Activated CD4-positive, alpha-beta memory T cell treated with anti-CD3 and anti-CD28 coated beads for 36 hours (primary cell): ENCODE measurements at regions not wholly inside any gene's neighbourhood (a gene's known extent, or its start where the extent isn't known, plus 50 kb on each side); places are given as distances from the start of the nearest gene placed in this dataset.
A peak's percentile ranks its signal among the peaks of the same experiment; 100 is the strongest.
"Not testable (repeated sequence)": the region's sequence is repeated elsewhere in the genome, so short reads cannot be mapped to it uniquely, and the experiment has no call there.

Experiments
- CTCF ChIA-PET: fragments of 350-600 bp; sonication (Branson Sonifier 250); formaldehyde crosslinking; loops from one replicate; lab custom pipeline; 2021; ENCODE audit warnings: antibody characterized with exemption, inconsistent platforms; lab: Charles Lee
- POLR2A ChIA-PET: fragments of 350-600 bp; sonication (Branson Sonifier 250); formaldehyde crosslinking; loops from one replicate; lab custom pipeline; 2021; ENCODE audit warnings: antibody characterized with exemption; lab: Charles Lee
- DNase-seq: peaks from one replicate; pipeline ENCODE4 v3.0.0-alpha.2; 2020
- H3K27ac Mint-ChIP-seq: one replicate; pipeline ENCODE4 v1.8.0; 2021; ENCODE audit warnings: mixed read lengths
- H3K27me3 Mint-ChIP-seq: one replicate; pipeline ENCODE4 v1.8.0; 2021; ENCODE audit warnings: mixed read lengths
- H3K36me3 Mint-ChIP-seq: one replicate; pipeline ENCODE4 v1.8.0; 2021; ENCODE audit warnings: mixed read lengths
- H3K4me1 Mint-ChIP-seq: one replicate; pipeline ENCODE4 v1.8.0; 2021; ENCODE audit warnings: low read depth, mixed read lengths
- H3K4me3 Mint-ChIP-seq: one replicate; pipeline ENCODE4 v1.8.0; 2021; ENCODE audit warnings: mild to moderate bottlenecking, mixed read lengths
- H3K9me3 Mint-ChIP-seq: one replicate; pipeline ENCODE4 v1.8.0; 2021; ENCODE audit warnings: mixed read lengths
- intact Hi-C: fragments of 100-400 bp; cut with micrococcal nuclease; formaldehyde crosslinking; loops from one replicate; pipeline ENCODE4 v1.15.1; 2023

- H3K36me3 Mint-ChIP-seq, DNase-seq, POLR2A ChIA-PET, H3K4me3 Mint-ChIP-seq, intact Hi-C loops, H3K4me1 Mint-ChIP-seq, H3K27ac Mint-ChIP-seq, CTCF ChIA-PET, H3K27me3 Mint-ChIP-seq, H3K9me3 Mint-ChIP-seq: not testable (repeated sequence)
Observed at GRCh38 chr2:95671992-95672391, 80.2 kb downstream of the TRIM43 start.

GRCh38 chr2:95672500-95672899 lies 80.7 kb downstream of the TRIM43 start:
- H3K27ac Mint-ChIP-seq, H3K4me3 Mint-ChIP-seq, H3K4me1 Mint-ChIP-seq, intact Hi-C loops, H3K36me3 Mint-ChIP-seq, DNase-seq, H3K27me3 Mint-ChIP-seq, CTCF ChIA-PET, H3K9me3 Mint-ChIP-seq, POLR2A ChIA-PET: not testable (repeated sequence)

- intact Hi-C loops: no loop called here
- H3K4me1 Mint-ChIP-seq: peaks cover 3% of the 10 kb centered on the region
Observed at GRCh38 chr2:95674186-95674585, 82.4 kb downstream of the TRIM43 start.

GRCh38 chr2:95676573-95676972 lies 84.8 kb downstream of the TRIM43 start:
- H3K9me3 Mint-ChIP-seq, POLR2A ChIA-PET: not testable (repeated sequence)

More at GRCh38 chr2:95674186-95674585, 82.4 kb downstream of the TRIM43 start:
- Mint-ChIP-seq H3K27ac (no peak overlapping the region), H3K9me3 (no peaks in the 10 kb centered on the region), H3K27me3 (peaks cover 10% of the 10 kb centered on the region), H3K4me3 (no peak overlapping the region), H3K36me3 (no peaks in the 10 kb centered on the region)
- no peak for DNase-seq
- ChIA-PET CTCF (interaction anchor here (0.7 kb wide), 1 partner anchor 286 kb away, joined by 3 read pairs; no protein-coding TSS in a partner anchor), POLR2A (no interaction called here)

GRCh38 chr2:95677346-95677745 lies 85.5 kb downstream of the TRIM43 start:
- no peak overlapping the region for H3K4me3 Mint-ChIP-seq
- no peak for DNase-seq
- intact Hi-C loops: no loop called here
- CTCF ChIA-PET: no interaction called here
- H3K36me3 Mint-ChIP-seq: no peaks in the 10 kb centered on the region
- POLR2A ChIA-PET: no interaction called here
- no peaks in the 10 kb centered on the region for H3K9me3 Mint-ChIP-seq
- peaks cover 3% of the 10 kb centered on the region for H3K4me1 Mint-ChIP-seq
- H3K27ac Mint-ChIP-seq: no peak overlapping the region
- peaks cover 14% of the 10 kb centered on the region for H3K27me3 Mint-ChIP-seq

More at GRCh38 chr2:95676573-95676972, 84.8 kb downstream of the TRIM43 start:
- H3K4me3 Mint-ChIP-seq, DNase-seq, intact Hi-C loops, H3K4me1 Mint-ChIP-seq, H3K36me3 Mint-ChIP-seq, CTCF ChIA-PET, H3K27ac Mint-ChIP-seq: not testable (repeated sequence)
- H3K27me3 Mint-ChIP-seq: peaks cover 13% of the 10 kb centered on the region

GRCh38 chr2:95677833-95678232 lies 86.0 kb downstream of the TRIM43 start:
- H3K36me3 Mint-ChIP-seq, CTCF ChIA-PET, DNase-seq, H3K9me3 Mint-ChIP-seq, POLR2A ChIA-PET, intact Hi-C loops, H3K27ac Mint-ChIP-seq, H3K4me3 Mint-ChIP-seq, H3K4me1 Mint-ChIP-seq: not testable (repeated sequence)
- peaks cover 16% of the 10 kb centered on the region for H3K27me3 Mint-ChIP-seq

- POLR2A ChIA-PET, H3K36me3 Mint-ChIP-seq, H3K9me3 Mint-ChIP-seq, CTCF ChIA-PET, H3K4me3 Mint-ChIP-seq, intact Hi-C loops, H3K27ac Mint-ChIP-seq, DNase-seq: not testable (repeated sequence)
- peaks cover 24% of the 10 kb centered on the region for H3K27me3 Mint-ChIP-seq
- H3K4me1 Mint-ChIP-seq: peaks cover 13% of the 10 kb centered on the region
Observed at GRCh38 chr2:95681158-95681557, 89.4 kb downstream of the TRIM43 start.

GRCh38 chr2:95681589-95682081 lies 89.8 kb downstream of the TRIM43 start:
- POLR2A ChIA-PET, intact Hi-C loops, H3K27ac Mint-ChIP-seq, H3K36me3 Mint-ChIP-seq, H3K9me3 Mint-ChIP-seq, H3K4me3 Mint-ChIP-seq, CTCF ChIA-PET, DNase-seq: not testable (repeated sequence)
- peaks cover 23% of the 10 kb centered on the region for H3K27me3 Mint-ChIP-seq
- H3K4me1 Mint-ChIP-seq: peaks cover 13% of the 10 kb centered on the region

- POLR2A ChIA-PET, H3K36me3 Mint-ChIP-seq, DNase-seq, H3K27ac Mint-ChIP-seq, CTCF ChIA-PET, H3K9me3 Mint-ChIP-seq, intact Hi-C loops: not testable (repeated sequence)
- peak overlapping the region; percentile 43 for H3K4me3 Mint-ChIP-seq
- H3K4me1 Mint-ChIP-seq: peaks cover 13% of the 10 kb centered on the region
- H3K27me3 Mint-ChIP-seq: peaks cover 25% of the 10 kb centered on the region
Observed at GRCh38 chr2:95682889-95683517, 91.2 kb downstream of the TRIM43 start.

- DNase-seq: no peak
- intact Hi-C loops: no loop called here
- Mint-ChIP-seq H3K27ac (no peak overlapping the region), H3K9me3 (no peaks in the 10 kb centered on the region), H3K4me3 (no peak overlapping the region), H3K36me3 (no peaks in the 10 kb centered on the region), H3K27me3 (peaks cover 24% of the 10 kb centered on the region), H3K4me1 (peaks cover 13% of the 10 kb centered on the region)
- ChIA-PET POLR2A (no interaction called here), CTCF (no interaction called here)
Observed at GRCh38 chr2:95685513-95685912, 93.7 kb downstream of the TRIM43 start.

GRCh38 chr2:95686056-95686825 lies 94.4 kb downstream of the TRIM43 start:
- H3K36me3 Mint-ChIP-seq, H3K9me3 Mint-ChIP-seq, H3K27ac Mint-ChIP-seq, CTCF ChIA-PET, DNase-seq, H3K4me3 Mint-ChIP-seq, intact Hi-C loops, POLR2A ChIA-PET: not testable (repeated sequence)
- H3K27me3 Mint-ChIP-seq: peaks cover 20% of the 10 kb centered on the region
- peaks cover 13% of the 10 kb centered on the region for H3K4me1 Mint-ChIP-seq

GRCh38 chr2:95687852-95688251 lies 96.1 kb downstream of the TRIM43 start:
- H3K4me3 Mint-ChIP-seq, H3K36me3 Mint-ChIP-seq, H3K4me1 Mint-ChIP-seq, POLR2A ChIA-PET, CTCF ChIA-PET, H3K27ac Mint-ChIP-seq, H3K9me3 Mint-ChIP-seq, DNase-seq, intact Hi-C loops: not testable (repeated sequence)
- H3K27me3 Mint-ChIP-seq: peaks cover 17% of the 10 kb centered on the region
